ENCODE measurements at regions not wholly inside any gene's neighbourhood (a gene's known extent, or its start where the extent isn't known, plus 50 kb on each side); places are given as distances from the start of the nearest gene placed in this dataset.

DNA sequence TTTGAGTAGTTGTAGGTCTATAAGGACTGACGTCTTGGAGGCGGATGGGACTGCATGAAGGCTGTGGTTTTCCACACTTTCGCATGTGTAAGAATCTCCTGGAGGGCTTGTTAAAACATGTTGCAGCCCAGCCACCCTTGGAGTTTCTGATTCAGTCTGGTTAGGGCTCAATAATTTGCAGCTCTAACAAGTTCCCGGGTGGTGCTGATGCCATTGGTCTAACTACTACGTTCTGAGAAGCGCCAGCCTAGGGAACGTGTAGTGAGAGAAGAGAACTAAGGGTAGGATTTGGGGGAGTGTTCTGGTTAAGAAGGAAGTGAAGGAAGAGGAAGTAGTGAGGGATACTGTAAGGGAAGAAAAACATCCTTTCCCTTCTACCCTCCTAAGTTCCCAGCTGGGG, 138.9 kb downstream of the LARP7 start:
- peak overlapping the region; percentile 17 for H3K27ac Mint-ChIP-seq
- H3K9me3 Mint-ChIP-seq, result peaks cover 21% of the 10 kb centered on the region
- peak; percentile 54 for DNase-seq

DNA sequence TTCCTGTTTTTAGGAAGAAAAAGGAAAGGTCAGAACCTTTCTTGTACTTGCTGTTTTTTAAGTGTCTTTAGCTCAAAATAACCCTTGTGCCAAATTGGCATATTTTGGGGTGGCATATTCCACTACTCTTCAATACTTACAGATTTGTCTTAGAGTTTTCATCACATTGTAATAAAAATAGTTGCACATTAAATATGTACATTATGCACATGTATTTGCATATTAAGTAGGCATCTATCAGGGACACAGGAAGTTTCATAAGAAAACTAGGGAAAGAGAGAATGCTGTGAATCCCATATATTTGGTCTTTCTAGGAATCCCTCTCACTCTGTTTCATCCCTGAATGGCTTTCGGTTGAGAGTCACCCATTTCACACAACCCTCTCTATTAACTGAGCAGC, 139.6 kb downstream of the LARP7 start:
- peaks cover 50% of the 10 kb centered on the region for H3K36me3 ChIP-seq (ENCODE audit: control insufficient read depth, insufficient read depth, low read length)
- no peak overlapping the region for H3K9ac ChIP-seq (ENCODE audit: extremely low read depth, low read length, poor library complexity, severe bottlenecking)
- Mint-ChIP-seq H3K4me1 (peaks cover 6% of the 10 kb centered on the region), H3K4me3 (no peak overlapping the region), H3K27ac (no peak overlapping the region), H3K9me3 (peaks cover 19% of the 10 kb centered on the region), H3K36me3 (ENCODE audit: low read depth) (peaks cover 79% of the 10 kb centered on the region), H3K27me3 (ENCODE audit: insufficient read depth) (no peaks in the 10 kb centered on the region)
- H3K4me3 ChIP-seq (ENCODE audit: low read length), result no peak overlapping the region
- H3K27ac ChIP-seq (ENCODE audit: low read depth, low read length), result no peak overlapping the region
- no peaks in the 10 kb centered on the region for H3K4me1 ChIP-seq (ENCODE audit: control insufficient read depth, insufficient read depth, low read length)
- WGBS, 2 experiments (ENCODE audit: insufficient coverage in 1 of 2, insufficient read length in 1 of 2), result 100% methylated on average over 1 of the region's 1 CpG
- peaks cover 40% of the 10 kb centered on the region for H3K9me3 ChIP-seq (ENCODE audit: control insufficient read depth, low read length)
- no peaks in the 10 kb centered on the region for H3K27me3 ChIP-seq (ENCODE audit: control insufficient read depth, insufficient read depth, low read length, poor library complexity, severe bottlenecking)
- TF ChIP-seq, protein P1, sequence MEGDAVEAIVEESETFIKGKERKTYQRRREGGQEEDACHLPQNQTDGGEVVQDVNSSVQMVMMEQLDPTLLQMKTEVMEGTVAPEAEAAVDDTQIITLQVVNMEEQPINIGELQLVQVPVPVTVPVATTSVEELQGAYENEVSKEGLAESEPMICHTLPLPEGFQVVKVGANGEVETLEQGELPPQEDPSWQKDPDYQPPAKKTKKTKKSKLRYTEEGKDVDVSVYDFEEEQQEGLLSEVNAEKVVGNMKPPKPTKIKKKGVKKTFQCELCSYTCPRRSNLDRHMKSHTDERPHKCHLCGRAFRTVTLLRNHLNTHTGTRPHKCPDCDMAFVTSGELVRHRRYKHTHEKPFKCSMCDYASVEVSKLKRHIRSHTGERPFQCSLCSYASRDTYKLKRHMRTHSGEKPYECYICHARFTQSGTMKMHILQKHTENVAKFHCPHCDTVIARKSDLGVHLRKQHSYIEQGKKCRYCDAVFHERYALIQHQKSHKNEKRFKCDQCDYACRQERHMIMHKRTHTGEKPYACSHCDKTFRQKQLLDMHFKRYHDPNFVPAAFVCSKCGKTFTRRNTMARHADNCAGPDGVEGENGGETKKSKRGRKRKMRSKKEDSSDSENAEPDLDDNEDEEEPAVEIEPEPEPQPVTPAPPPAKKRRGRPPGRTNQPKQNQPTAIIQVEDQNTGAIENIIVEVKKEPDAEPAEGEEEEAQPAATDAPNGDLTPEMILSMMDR (conservative IDR thresholded peaks at IDR 0.05), result no peak
- DNase-seq, result no peak

More for the DNA sequence above, 138.9 kb downstream of the LARP7 start:
- H3K4me3 ChIP-seq (ENCODE audit: low read length), result no peak overlapping the region
- TF ChIP-seq, protein P1 (conservative IDR thresholded peaks at IDR 0.05), result no peak
- no peaks in the 10 kb centered on the region for H3K27me3 ChIP-seq (ENCODE audit: control insufficient read depth, insufficient read depth, low read length, poor library complexity, severe bottlenecking)
- WGBS, 2 experiments (ENCODE audit: insufficient coverage in 1 of 2, insufficient read length in 1 of 2), result 86 to 87% methylated on average over 6 to 7 of the region's 7 CpGs
- Mint-ChIP-seq H3K4me1 (peaks cover 7% of the 10 kb centered on the region), H3K36me3 (ENCODE audit: low read depth) (peaks cover 80% of the 10 kb centered on the region), H3K27me3 (ENCODE audit: insufficient read depth) (no peaks in the 10 kb centered on the region), H3K4me3 (no peak overlapping the region)
- peaks cover 40% of the 10 kb centered on the region for H3K9me3 ChIP-seq (ENCODE audit: control insufficient read depth, low read length)
- H3K27ac ChIP-seq (ENCODE audit: low read depth, low read length), result no peak overlapping the region
- no peaks in the 10 kb centered on the region for H3K4me1 ChIP-seq (ENCODE audit: control insufficient read depth, insufficient read depth, low read length)
- H3K9ac ChIP-seq (ENCODE audit: extremely low read depth, low read length, poor library complexity, severe bottlenecking), result no peak overlapping the region
- peaks cover 45% of the 10 kb centered on the region for H3K36me3 ChIP-seq (ENCODE audit: control insufficient read depth, insufficient read depth, low read length)

DNA sequence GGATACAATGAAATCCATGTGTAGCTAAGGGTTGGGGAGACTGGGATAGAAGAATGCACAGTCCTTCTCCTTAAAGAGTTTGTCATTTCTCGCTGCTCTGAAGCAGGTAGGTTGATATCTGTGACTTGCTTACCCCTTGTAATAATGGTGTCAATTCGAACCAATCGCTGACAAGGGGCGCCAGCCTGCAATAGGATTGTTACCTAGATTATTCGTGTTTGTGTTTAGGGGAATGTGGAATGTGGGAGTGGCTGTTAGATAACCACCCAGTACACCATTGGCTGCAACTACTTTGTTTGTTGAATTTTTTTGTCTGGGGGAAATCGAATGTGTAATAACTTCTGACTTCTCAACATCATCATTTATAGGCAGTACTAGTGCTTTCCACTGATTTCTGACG, 141.6 kb downstream of the LARP7 start:
- no peaks in the 10 kb centered on the region for H3K27me3 ChIP-seq (ENCODE audit: control insufficient read depth, insufficient read depth, low read length, poor library complexity, severe bottlenecking)
- H3K27me3 Mint-ChIP-seq (ENCODE audit: insufficient read depth), result no peaks in the 10 kb centered on the region
- peaks cover 70% of the 10 kb centered on the region for H3K36me3 Mint-ChIP-seq (ENCODE audit: low read depth)
- peaks cover 50% of the 10 kb centered on the region for H3K36me3 ChIP-seq (ENCODE audit: control insufficient read depth, insufficient read depth, low read length)
- 92 to 100% methylated on average over 4 to 7 of the region's 7 CpGs for WGBS, 2 experiments (ENCODE audit: insufficient coverage in 1 of 2, insufficient read length in 1 of 2)
- peak overlapping the region; percentile 39 for H3K27ac Mint-ChIP-seq
- H3K4me1 Mint-ChIP-seq, result peaks cover 6% of the 10 kb centered on the region
- H3K9ac ChIP-seq (ENCODE audit: extremely low read depth, low read length, poor library complexity, severe bottlenecking), result no peak overlapping the region
- no peak overlapping the region for H3K27ac ChIP-seq (ENCODE audit: low read depth, low read length)
- TF ChIP-seq, protein P1 (conservative IDR thresholded peaks at IDR 0.05), result no peak
- H3K4me3 ChIP-seq (ENCODE audit: low read length), result peak overlapping the region; percentile 22
- no peaks in the 10 kb centered on the region for H3K4me1 ChIP-seq (ENCODE audit: control insufficient read depth, insufficient read depth, low read length)
- DNase-seq, result no peak
- H3K9me3 ChIP-seq (ENCODE audit: control insufficient read depth, low read length), result peaks cover 40% of the 10 kb centered on the region
- H3K9me3 Mint-ChIP-seq, result peaks cover 19% of the 10 kb centered on the region
- no peak overlapping the region for H3K4me3 Mint-ChIP-seq

Data from endodermal cell (in vitro differentiated cells).